ENCODE measurements at regions not wholly inside any gene's neighbourhood (a gene's known extent, or its start where the extent isn't known, plus 50 kb on each side); places are given as distances from the start of the nearest gene placed in this dataset.

DNA sequence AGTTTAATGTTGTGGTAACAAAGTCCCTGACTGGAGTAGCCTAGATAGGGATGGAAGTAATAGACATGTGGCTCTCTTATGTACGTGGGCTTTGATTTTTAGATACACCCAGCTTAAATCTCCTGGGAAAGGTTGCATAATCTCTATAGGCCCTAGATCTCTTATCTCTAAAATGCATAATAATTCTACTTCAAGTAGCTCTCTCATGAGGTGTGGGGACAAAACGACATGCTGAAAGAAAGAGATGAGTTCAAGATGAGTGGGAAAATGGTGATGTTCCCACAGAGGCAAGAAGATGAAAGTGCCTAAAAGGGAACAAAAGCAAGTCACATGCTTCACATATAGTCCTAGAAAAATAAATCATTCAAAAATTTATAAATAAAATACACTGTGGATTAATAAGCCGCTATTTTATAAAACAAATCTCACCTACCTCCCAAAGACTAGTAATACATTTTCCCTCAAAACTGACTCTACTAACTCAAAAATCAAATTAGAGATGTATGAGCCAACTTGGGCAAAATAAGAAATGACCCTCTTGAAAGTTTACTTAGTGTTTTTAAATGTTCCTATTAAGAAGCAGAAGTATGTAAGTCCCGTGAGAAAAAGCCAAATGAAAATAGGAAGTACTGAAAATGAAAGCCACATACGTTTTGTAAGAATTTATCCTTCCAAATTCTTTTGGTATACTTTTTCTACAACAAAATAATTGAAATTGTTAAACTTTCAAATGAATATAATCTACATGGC lies 148.2 kb upstream of the ITGA4 start:
- no peak for DNase-seq

DNA sequence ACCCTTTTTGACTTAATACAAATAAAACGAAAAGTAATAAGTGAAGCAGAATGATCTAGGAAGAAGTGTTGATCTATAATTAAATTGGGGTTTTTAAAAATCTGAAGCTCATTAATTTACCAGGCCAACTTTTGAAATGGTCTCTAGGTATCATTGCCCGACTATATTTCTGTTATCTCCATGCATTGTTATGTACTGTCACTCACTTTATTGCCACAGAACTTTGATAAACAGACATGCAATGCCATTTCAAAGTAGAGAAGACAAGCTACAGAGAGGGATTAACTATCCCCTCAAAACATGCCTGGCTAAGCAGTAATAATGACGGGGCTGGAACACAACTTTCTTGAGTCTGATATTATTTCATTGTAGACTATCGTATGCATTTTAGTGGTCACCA lies 147.6 kb upstream of the ITGA4 start:
- no peak for DNase-seq

DNA sequence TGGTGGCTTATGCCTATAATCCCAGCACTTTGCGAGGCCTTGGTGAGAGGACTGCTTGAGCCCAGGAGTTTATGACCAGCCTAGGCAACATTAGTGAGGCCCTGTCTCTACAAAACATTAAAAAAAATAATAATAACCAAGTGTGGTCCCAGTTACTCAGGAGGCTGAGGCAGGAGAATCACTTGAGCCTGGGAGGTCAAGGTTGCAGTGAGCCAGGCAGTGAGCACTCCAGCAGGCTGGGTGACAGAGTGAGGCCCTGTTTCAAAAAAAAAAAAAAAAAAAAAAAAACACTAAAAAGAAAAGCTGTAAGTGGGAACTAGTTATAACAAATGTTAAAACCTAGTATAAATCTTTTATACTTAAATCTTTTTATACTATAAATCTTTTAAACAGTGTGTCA lies 146.2 kb upstream of the ITGA4 start:
- no peak for DNase-seq

DNA sequence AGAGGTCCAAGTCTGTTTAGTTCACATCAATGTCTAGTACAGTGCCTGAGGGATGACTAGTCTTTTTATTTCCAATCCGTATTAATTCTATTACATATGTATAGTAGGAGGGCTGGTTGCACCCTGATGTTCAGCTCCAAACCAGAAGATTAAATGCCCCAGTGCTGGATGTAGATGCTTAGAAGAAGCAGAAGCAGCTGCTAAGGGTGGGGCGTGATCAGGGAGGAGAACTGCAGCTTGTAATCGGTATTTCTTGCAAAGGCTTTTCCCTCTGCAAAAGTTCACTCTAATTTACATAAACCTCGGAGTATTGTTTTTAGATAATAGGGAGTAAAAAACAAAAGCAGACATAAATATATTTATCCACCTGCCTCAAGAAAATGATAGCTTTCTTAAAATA lies 145.3 kb upstream of the ITGA4 start:
- DNase-seq, result no peak

DNA sequence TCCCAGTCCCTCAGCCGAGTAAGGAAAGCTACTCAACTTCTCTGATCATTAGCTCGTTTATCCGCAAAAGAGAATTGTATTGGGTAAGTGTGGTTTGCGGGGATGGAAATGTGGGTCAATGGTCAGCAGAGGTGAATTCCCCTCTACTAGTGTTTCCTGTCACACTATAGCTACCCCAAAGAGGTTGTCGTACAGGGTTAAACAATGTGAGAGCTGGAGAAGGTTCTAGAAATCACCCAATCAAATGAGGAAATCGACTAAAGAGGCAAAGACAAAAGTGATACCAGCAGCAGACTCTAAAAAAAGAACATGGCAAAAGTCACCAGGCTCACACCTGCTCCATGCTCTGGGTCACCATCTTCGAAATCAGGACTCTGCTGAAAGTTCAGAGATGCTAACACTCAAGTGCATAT lies 144.7 kb upstream of the ITGA4 start:
- DNase-seq, result no peak

DNA sequence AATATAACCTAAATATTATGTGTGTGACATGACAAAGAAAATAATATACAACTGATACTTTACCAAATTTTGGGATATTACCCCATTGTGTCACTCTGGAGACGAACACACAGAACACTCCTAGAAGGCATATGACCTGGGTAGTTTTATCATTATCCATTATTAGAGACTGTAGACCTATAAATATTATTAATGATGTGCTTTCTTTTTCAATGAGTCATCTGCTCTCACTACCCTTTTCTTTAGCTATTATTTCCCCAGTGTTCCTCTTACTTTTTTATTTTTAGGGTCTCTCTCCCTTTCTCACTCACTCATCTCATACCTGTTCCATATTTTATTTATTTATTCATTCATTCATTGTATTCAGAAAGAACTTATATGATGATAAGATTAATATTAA lies 143.3 kb upstream of the ITGA4 start:
- DNase-seq, result no peak

DNA sequence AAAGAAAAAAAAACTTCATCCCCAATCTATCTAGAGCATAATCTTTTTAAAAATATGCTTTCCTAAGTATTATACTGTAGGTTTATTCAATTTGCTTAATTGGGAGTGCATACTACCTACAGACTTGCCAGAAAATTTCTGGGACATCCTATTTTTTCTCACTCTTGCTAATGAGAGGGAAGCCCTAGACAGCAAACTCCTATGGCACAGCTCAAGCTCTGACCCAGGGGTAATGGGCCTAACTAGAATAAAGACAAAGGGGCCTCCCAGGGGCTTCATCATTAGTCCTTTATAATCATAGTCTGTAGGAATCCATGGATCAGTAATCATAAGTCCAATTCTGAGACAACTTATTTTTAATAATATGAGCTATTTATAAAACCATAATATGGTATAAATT lies 142.6 kb upstream of the ITGA4 start:
- no peak for DNase-seq

DNA sequence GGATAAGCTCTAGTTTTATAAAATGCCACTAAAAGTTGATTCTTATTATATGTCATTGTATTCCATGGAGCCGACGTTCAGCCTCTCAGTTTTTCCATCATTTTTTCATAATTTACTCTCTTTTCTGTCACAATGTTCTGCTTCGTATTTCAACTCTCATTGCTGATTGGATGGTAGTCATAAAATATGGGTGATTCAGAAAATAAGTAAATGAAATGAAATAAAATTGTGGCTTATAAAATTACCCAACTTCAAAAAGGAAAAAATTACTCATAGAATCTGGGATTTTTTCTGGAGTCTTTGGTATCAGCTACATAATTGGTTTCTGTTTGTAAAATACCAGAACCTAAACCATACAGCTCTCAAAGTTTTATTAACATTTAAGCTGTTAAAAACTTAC lies 139.7 kb upstream of the ITGA4 start:
- no peak for DNase-seq

DNA sequence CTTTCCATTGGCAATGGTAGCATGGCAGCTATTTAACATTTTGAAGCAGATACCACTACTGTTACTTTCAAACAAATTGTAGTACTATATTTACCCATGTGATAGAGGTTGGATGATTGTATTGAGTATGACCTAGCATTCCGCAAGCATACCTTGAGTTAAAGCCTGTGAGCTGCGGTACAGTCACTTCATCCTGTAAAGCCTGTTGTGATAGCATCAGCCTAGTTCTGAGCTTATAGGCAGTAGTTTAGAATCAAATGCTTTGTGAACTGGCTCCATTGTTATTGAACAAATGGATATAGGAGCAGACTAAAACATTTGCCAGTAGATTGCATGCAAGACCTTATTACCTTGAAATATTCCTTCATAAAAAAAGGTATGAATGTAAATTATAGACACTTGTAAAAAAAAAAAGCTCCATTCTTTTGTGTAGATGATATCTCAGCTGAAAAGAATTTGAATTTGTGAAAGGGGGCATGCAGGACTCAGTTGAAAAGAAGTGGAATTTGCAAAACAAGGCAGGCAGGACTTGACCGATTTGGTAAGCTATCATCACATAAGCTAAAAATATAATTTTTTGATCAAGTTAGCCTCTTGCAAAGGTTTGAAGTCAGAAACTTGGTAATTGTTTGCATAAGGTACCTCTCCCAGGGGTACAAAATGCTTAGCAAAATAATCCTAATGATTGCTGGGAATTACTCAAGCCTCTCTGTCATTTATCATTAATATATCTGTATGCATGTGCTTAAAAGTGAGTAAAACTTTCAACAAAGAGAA lies 138.5 kb upstream of the ITGA4 start:
- DNase-seq, result no peak

DNA sequence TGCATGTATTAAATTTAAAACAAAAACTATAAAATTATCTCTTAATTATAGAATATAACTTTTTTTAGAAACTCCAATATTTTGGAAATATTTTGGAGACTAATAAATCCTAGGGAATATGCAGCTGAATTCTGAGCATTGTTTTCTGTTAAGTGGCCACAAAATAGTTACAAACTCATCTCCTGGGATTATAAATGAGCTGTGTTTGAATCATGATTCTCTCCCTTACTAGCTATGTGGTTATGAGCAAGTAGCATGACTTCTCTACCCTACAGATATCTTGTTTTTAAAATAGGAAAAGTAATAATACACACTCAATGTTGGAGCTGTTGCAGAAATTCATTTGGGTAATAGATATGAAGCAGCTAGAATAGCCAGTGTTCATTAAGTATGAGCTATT lies 137.9 kb upstream of the ITGA4 start:
- no peak for DNase-seq

DNA sequence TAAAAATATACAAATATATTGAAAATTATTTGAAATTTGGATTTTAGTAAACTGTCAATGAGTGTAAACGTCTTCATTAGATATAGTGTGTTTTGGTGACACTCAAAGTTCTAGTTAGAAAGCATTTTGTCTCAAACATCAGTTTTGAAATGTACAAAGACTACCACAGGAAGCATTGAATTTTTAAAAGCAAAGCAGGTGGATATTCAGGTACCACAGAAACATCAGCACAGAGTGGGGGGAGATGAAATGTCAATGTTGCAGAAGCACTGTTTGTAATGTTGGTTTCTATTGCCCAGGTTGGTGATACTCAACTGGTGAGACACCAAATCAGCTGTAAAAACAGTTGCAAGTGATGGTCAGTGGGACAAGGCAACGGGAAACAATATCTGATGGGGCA lies 136.5 kb upstream of the ITGA4 start:
- no peak for DNase-seq

DNA sequence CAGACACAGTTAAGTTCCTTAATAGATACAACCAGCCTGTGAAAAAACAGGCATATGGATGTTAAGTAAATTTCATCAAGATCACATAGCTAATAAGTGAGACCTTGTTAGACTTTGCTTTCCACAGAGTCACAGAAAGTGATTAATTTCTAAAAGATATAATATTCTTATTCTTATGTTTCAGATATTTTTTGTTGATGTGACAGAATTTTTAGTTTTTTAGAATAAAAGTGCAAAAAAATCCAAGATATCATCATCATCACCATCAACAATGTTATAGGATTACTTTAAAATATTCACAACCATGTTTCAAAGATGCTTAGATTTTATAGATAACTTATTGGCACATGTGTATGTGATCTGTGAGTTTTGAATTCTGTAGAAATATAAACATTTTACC lies 132.3 kb upstream of the ITGA4 start:
- DNase-seq, result no peak

DNA sequence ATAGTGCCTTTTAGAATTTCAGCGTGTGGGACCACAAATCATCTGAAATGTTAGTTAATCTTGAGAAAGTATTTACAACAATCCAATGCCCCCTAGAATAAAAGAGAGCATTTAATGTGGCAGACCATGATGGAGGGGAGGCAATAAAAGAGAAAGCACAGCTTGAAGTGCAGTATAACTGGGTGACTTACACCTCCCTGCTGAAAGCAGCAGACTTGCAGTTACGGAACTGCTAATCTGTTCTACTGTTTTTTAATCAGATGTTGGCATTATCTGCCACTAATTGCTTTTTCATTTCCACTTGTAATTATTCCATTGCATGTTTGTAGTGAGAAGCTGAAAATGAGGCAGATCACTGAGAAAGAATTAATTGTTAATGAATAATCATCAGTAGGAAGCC lies 130.5 kb upstream of the ITGA4 start:
- DNase-seq, result peak; percentile 21

DNA sequence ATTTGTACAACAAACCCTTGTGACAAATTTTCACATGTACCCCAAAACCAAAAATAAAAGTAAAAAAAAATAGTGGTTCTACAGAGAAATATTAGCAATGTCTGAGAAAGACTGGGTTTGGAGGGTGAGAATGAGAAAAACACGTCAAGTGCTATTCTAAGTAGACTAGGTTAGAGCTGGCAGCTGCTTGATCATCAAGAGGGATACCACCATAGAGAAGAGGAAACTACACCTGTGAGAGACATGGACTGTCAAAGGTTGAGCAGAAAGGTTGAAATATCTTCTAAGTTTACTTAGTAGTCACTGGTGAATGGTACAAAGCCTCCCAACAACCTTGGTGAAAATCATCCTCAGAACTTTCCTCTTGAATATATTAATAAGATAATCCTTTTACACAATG lies 126.9 kb upstream of the ITGA4 start:
- no peak for DNase-seq

DNA sequence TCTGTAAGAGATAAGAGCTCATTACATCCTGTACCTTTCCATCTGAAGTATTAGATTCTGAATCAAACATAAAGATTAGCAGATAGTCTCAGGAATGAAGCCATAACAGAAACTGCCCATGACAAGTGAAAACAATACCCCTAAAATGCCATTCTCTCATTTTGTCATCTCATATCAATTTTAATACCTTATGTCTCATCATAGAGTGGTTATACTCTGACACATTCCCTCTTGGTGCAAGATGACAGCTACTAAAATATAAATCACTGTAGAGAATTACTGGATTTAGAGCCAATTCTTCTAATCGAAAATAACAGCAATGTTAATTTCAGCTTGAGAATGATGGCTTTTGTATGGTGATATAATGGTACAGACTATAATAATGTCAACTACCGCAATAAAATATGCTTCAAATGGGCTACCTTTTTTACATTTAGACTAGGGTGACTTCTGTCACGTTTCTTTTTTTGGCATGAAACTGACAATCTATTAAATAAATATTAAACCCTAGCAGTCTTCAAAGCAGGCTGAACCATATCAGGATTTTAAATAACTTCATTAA lies 125.1 kb upstream of the ITGA4 start:
- no peak for DNase-seq

DNA sequence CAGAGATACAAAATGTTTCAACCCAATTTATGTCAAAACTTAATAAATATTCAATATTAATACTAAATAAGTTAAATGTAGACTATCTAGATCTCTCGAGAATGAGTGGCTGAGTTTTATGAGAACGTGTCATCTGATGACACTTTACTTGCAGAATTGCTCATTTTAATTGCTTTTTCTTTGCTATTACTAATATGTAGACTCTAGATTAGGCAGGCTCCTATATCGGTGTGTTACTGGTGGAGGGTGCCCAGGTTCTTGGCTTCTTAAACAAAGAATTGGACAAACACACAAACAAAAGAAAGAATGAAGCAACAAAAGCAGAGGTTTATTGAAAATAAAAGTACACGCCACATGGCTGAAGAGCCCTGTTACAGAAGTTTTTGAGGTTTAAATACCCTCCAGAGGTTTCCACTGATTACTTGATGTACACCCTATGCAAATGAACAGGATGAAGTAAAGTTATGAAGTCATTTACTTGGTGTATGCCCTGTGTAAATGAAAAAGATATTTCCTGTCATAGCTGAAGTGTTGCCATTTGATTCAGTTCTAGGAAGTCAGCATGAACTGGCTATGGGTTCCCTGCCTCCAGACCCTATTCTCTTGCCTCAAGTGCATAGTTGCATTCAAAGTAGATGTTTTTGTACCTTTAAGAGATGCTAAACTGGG lies 122.9 kb upstream of the ITGA4 start:
- no peak for DNase-seq

DNA sequence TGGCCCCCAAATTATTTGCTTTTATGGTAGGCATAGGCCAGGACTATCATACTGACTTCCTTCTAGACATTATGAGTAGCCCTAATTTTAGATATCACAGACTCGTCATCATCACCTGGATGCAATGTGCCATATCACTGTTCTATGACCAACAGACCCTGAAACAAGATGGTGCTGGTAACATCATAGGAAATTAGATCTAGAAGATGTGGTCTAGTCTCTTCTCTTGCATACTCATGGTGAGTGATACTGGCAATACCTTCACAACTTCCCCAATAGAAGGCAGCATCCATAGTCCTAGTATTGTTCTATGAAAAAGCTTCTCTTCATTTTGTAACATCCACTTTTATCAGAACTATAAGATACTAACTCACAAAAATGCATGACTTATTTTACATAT lies 116.3 kb upstream of the ITGA4 start:
- DNase-seq, result no peak

DNA sequence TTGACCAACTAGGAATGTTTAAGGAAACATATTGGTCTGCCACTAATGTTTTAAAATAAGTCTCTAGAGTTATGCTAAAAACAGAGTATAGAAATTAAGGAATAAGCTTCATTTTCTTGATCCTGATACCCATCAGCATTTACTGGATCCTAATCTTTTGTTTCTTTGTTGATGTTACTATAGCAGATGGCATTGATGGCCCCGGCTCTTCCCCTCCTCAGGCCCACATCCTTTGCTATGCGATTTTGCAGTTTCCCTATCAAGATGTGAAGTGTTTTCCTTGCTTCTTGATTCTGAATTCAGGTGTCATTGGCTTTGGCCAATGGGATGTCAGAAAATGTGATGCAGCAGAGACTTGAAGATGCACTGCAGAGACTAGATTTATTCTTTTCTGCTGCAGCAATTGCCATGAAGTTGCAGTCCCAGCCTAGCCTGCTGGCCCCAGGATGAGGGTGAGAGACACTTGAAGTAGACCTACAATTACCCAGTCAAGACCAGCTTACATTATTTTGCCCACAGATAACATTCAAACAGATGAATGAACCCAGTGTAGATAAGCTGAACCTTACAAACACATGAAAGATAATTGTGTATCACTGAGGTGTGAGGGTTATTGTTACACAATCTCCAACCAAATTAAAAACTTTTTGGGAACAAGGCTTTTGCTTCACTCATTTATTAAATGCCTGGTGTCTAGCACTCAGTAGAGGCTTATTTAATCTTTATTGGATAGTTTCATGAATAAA lies 115.2 kb upstream of the ITGA4 start:
- no peak for DNase-seq

DNA sequence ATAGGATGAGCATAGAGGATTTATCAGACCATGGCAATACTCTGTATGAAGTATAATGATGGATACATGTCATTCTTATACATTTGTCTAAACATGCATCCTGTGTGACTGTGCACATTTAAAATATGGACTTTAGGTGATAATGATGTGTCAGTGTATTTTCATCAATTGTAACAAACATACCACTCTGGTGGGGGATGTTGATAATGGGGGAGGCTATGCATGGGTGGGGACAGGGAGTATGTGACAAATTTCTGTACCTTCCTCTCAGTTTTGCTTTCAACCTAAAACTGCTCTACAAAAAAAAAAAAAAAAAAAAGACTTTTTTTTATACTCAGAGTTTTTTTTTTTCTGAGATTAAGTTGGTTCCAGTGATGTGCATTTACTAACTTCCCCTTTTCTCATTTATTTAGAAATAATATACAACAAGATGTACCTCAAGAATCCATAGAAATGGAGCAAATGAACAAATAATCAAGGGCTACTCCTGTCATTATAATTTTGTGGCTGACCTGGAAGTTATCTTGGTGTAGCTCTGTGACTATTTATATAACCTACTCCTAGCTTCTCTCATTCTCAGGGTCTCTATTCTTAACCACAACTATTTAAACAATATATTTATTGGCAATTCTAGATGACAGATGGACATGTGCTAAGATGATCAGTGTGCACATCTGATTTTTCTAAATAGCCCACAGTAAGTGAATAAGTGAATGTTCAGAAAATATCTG lies 108.9 kb upstream of the ITGA4 start:
- no peak for DNase-seq

DNA sequence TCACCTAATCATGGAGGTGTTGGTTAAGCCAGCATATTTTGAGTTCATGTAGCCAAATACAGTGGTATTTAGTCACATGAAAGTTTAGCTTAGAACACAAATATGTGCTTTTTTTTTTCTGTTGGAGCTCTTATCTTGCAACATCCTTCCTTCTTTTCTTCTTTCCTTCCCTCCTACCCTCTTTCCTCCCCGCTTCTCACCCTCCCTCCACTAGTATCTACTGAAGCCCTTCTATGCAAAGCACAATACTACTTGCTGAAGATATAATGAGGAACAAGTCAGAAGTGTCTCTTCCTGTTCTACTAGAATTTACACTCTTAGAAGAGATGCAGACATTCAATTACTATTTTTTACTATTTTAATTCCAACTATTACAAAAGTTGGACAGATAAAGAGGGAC lies 105.0 kb upstream of the ITGA4 start:
- no peak for DNase-seq

DNA sequence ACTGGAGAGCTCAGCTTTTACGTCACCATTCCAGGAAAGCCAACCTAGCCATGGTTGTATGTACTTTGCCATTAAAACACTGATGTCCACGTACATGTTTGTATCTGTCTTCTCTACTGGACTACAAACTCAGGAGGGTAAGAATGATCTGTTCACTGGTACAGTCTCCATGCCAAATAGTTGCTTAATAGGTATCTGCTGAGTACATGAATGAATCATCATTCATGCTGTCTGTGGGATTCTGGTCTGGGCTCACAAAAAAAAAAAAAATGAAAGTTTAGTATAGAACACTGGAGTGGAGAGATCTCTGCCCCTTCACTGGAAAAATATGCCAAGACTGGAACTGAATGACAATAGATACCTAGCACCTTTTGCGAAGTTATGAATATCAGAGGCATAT lies 102.6 kb upstream of the ITGA4 start:
- DNase-seq, result no peak

DNA sequence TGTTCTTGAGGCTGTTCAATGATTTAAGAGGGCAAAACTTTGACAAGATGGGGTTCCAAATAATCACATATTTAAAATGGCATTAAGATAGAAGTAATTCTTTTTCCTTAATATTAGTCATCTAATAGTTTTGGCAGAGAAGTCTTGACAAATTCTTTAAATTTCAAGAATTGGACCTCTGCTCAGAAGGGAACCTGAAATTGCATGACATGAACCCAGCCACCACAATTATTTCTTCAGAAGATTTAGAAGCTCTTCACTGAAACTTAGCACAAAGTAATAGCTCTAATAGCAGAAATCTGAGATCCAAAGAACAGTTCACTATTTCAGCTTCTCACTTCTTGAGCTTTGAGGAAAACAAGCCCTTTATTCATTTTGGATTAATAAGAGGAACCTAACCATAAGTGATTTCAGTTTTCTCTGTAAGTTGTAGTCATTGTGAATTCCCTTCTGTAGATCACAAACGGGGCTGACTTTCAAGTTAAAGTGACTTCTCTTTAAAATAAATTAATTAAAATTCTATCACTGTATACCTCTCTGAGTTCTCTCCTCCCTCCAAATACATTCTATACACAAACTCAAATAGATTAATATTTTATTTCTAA lies 100.6 kb upstream of the ITGA4 start:
- no peak for DNase-seq
